ENCODE measurements at regions not wholly inside any gene's neighbourhood (a gene's known extent, or its start where the extent isn't known, plus 50 kb on each side); places are given as distances from the start of the nearest gene placed in this dataset.

DNA sequence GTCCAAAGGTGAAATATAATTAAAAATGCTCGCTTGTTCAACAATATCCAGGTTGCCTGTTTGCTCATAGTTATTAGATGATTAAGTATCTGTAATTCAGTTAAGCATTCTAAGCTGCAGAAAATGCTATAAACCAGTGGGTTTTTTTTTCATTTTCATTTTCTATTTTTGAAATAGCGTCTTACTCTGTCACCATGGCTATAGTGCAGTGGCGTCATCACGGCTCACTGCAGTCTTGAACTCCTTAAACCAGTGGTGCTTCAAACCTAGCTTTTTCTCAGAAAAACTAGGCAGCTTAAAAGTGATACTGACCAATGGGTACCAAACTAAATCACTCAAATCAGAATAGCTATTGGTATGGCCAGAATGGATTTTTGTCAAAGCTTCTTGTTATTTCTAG lies 925.2 kb downstream of the TSN start:
- DNase-seq (ENCODE audit: low read depth), result no peak
- no peaks in the 10 kb centered on the region for H3K36me3 ChIP-seq (ENCODE audit: control insufficient read depth, insufficient read depth, low read length)
- TF ChIP-seq, protein P1, sequence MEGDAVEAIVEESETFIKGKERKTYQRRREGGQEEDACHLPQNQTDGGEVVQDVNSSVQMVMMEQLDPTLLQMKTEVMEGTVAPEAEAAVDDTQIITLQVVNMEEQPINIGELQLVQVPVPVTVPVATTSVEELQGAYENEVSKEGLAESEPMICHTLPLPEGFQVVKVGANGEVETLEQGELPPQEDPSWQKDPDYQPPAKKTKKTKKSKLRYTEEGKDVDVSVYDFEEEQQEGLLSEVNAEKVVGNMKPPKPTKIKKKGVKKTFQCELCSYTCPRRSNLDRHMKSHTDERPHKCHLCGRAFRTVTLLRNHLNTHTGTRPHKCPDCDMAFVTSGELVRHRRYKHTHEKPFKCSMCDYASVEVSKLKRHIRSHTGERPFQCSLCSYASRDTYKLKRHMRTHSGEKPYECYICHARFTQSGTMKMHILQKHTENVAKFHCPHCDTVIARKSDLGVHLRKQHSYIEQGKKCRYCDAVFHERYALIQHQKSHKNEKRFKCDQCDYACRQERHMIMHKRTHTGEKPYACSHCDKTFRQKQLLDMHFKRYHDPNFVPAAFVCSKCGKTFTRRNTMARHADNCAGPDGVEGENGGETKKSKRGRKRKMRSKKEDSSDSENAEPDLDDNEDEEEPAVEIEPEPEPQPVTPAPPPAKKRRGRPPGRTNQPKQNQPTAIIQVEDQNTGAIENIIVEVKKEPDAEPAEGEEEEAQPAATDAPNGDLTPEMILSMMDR (IDR thresholded peaks at IDR 0.05; ENCODE audit: insufficient read depth, low read length, poor library complexity, severe bottlenecking), result no peak
- H3K4me3 ChIP-seq (ENCODE audit: low read depth, low read length), result no peak overlapping the region
- no peaks in the 10 kb centered on the region for H3K27me3 ChIP-seq (ENCODE audit: control insufficient read depth, insufficient read depth, low read length)

DNA sequence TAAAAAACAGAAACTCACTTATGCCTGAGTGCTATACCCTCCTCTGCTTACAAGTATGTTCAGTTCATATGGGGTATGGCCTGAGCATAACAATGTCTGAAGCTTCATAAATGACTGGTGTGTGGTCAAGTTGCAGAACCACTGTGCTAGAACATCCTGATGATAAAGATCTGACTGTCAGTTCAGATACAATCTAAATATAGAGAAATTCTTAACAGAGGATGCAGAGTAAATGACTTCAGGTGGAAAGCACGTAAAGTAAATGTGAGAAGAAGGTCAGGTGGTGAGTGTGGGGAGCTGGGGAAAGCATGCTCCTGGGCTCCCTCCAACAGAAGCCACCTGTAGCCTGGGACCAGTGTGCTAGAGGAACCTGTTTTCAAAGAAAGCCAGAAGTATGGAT lies 926.2 kb downstream of the TSN start:
- Histone ChIP-seq H3K27me3 (ENCODE audit: control insufficient read depth, insufficient read depth, low read length) (no peaks in the 10 kb centered on the region), H3K36me3 (ENCODE audit: control insufficient read depth, insufficient read depth, low read length) (no peaks in the 10 kb centered on the region), H3K4me3 (ENCODE audit: low read depth, low read length) (no peak overlapping the region)
- DNase-seq (ENCODE audit: low read depth), result no peak
- TF ChIP-seq, protein P1 (IDR thresholded peaks at IDR 0.05; ENCODE audit: insufficient read depth, low read length, poor library complexity, severe bottlenecking), result no peak

DNA sequence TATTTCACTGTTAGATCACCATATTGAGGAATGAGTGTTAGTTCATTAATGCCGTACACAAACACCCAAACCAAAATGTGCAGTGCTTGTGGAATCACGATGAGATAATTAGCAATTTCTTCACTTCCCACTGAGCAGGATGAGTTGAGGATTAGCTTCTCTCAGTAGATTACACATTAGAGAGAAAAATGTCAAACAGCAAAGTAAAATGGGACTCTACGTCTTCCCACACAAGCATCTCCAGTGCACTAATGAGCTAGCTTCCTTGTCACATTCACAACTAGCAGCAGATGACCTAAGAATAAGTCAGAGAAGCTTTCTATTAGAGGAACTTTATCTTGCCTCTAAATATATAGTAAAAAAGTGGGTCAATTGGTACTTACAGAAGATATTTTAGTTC lies 926.9 kb downstream of the TSN start:
- TF ChIP-seq, protein P1 (IDR thresholded peaks at IDR 0.05; ENCODE audit: insufficient read depth, low read length, poor library complexity, severe bottlenecking), result no peak
- no peak for DNase-seq (ENCODE audit: low read depth)
- no peak overlapping the region for H3K4me3 ChIP-seq (ENCODE audit: low read depth, low read length)
- H3K36me3 ChIP-seq (ENCODE audit: control insufficient read depth, insufficient read depth, low read length), result no peaks in the 10 kb centered on the region
- no peaks in the 10 kb centered on the region for H3K27me3 ChIP-seq (ENCODE audit: control insufficient read depth, insufficient read depth, low read length)

DNA sequence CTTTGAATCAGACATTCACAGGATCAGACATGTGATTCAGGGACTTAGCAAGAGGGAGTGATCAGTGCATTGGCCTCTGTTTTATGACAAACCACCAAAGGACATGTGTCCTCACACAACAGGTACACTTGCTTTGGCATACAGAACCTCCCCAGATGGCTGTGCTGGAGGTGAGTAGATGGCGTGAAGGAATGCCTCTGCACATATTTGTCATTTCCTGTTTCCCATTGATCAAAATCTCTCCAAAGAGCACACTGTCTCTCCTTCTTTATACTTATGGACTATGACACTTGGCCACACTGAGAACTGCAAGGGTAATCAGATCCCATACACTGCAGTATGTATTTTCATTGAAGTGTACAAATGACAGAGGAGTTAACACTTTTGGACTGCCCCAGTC lies 927.6 kb downstream of the TSN start:
- H3K27me3 ChIP-seq (ENCODE audit: control insufficient read depth, insufficient read depth, low read length), result no peaks in the 10 kb centered on the region
- H3K4me3 ChIP-seq (ENCODE audit: low read depth, low read length), result no peak overlapping the region
- peak; percentile 47 for DNase-seq (ENCODE audit: low read depth)
- TF ChIP-seq, protein P1 (IDR thresholded peaks at IDR 0.05; ENCODE audit: insufficient read depth, low read length, poor library complexity, severe bottlenecking), result no peak
- no peaks in the 10 kb centered on the region for H3K36me3 ChIP-seq (ENCODE audit: control insufficient read depth, insufficient read depth, low read length)

DNA sequence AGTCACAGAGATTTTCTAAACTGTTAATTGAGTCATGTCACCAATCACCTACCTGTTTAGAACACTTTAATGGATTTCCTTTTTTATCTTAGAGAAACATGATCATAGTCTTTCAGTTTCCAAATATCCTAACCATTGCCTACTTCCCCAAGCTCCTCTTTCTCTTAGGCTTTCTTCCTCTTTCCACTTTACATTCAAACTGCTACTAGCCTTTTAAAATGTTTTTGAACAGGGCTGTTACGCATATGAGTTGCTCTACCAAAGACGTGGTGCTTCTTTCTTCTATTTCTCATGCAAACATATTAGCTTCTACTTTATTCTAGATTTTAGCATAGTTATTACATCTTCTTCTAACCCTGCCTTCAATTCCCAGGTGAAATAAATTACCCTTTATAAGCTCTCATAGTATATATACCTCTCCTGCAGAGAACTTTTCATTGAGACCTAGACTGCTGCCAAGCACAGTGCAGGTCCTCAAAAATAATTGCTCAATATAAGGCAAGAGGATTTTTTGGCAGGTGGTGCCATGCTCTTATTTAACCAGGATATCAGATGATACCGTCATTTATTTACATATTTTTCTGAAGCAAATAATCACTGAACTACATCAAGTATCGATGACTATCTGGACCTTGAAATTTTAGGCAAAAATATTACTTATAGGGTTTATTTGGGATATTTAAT lies 937.1 kb downstream of the TSN start:
- Histone ChIP-seq H3K4me3 (ENCODE audit: low read depth, low read length) (no peak overlapping the region), H3K36me3 (ENCODE audit: control insufficient read depth, insufficient read depth, low read length) (no peaks in the 10 kb centered on the region), H3K27me3 (ENCODE audit: control insufficient read depth, insufficient read depth, low read length) (no peaks in the 10 kb centered on the region)
- no peak for DNase-seq (ENCODE audit: low read depth)
- TF ChIP-seq, protein P1 (IDR thresholded peaks at IDR 0.05; ENCODE audit: insufficient read depth, low read length, poor library complexity, severe bottlenecking), result no peak

DNA sequence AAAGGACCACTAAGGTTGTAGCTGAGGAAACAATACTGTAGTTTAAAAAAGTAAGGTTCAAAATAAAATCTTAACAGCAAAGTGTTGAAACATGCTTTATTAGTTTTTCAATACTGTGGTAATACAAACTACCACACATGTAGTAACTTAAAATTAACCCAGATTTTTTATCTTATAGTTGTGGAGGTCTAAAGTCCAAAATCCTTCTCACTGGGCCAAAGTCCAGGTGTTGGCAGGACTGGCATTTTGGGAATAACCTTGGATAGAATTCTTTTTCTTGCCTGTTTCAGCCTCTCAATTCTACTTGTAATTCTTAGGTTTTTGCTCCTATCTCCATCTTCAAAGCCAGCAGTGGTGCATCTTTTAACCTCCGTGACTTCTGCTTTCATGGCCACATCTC lies 942.0 kb downstream of the TSN start:
- TF ChIP-seq, protein P1 (IDR thresholded peaks at IDR 0.05; ENCODE audit: insufficient read depth, low read length, poor library complexity, severe bottlenecking), result no peak
- DNase-seq (ENCODE audit: low read depth), result no peak
- no peaks in the 10 kb centered on the region for H3K27me3 ChIP-seq (ENCODE audit: control insufficient read depth, insufficient read depth, low read length)
- no peaks in the 10 kb centered on the region for H3K36me3 ChIP-seq (ENCODE audit: control insufficient read depth, insufficient read depth, low read length)
- no peak overlapping the region for H3K4me3 ChIP-seq (ENCODE audit: low read depth, low read length)
